HG03097 (cell line): ENCODE measurements at regions not wholly inside any gene's neighbourhood (a gene's known extent, or its start where the extent isn't known, plus 50 kb on each side); places are given as distances from the start of the nearest gene placed in this dataset.

Source experiments
- ATAC-seq: cut with Tn5 transposase; IDR thresholded peaks from one replicate; pipeline ENCODE4 v1.9.1; 2021; ENCODE audit not compliant: unreplicated experiment, low FRiP score

- no peak for ATAC-seq
Observed at GRCh38 chr3:111311126-111311525, 230.9 kb upstream of the CD96 start.

GRCh38 chr3:111311709-111312235 is 230.2 kb upstream of the CD96 start:
- peak; percentile 96 for ATAC-seq

GRCh38 chr3:111314181-111314873 is 227.7 kb upstream of the CD96 start:
- no peak for ATAC-seq

- ATAC-seq = no peak
Observed at GRCh38 chr3:111314898-111315297, 227.1 kb upstream of the CD96 start.

- ATAC-seq = no peak
Observed at GRCh38 chr3:111315930-111316587, 225.9 kb upstream of the CD96 start.

GRCh38 chr3:111318289-111318688 is 223.7 kb upstream of the CD96 start:
- no peak for ATAC-seq

- ATAC-seq = peak; percentile 49
Observed at GRCh38 chr3:111319598-111319997, 222.4 kb upstream of the CD96 start.

GRCh38 chr3:111321786-111322185 is 220.2 kb upstream of the CD96 start:
- no peak for ATAC-seq

- no peak for ATAC-seq
Observed at GRCh38 chr3:111323019-111323418, 219.0 kb upstream of the CD96 start.

- no peak for ATAC-seq
Observed at GRCh38 chr3:111324151-111324550, 217.8 kb upstream of the CD96 start.

- ATAC-seq = peak; percentile 75
Observed at GRCh38 chr3:111324645-111325044, 217.4 kb upstream of the CD96 start.

GRCh38 chr3:111325160-111325718 is 216.8 kb upstream of the CD96 start:
- ATAC-seq = no peak

GRCh38 chr3:111326144-111326995 is 215.6 kb upstream of the CD96 start:
- no peak for ATAC-seq

GRCh38 chr3:111331306-111331705 is 210.7 kb upstream of the CD96 start:
- ATAC-seq = no peak

- no peak for ATAC-seq
Observed at GRCh38 chr3:111331912-111332311, 210.1 kb upstream of the CD96 start.

GRCh38 chr3:111332488-111333080 is 209.4 kb upstream of the CD96 start:
- ATAC-seq = no peak

GRCh38 chr3:111333642-111334041 is 208.4 kb upstream of the CD96 start:
- ATAC-seq = no peak

GRCh38 chr3:111335512-111336303 is 206.3 kb upstream of the CD96 start:
- ATAC-seq = no peak

GRCh38 chr3:111336511-111336910 is 205.5 kb upstream of the CD96 start:
- ATAC-seq = no peak
